ENCODE measurements at regions not wholly inside any gene's neighbourhood (a gene's known extent, or its start where the extent isn't known, plus 50 kb on each side); places are given as distances from the start of the nearest gene placed in this dataset.

DNA sequence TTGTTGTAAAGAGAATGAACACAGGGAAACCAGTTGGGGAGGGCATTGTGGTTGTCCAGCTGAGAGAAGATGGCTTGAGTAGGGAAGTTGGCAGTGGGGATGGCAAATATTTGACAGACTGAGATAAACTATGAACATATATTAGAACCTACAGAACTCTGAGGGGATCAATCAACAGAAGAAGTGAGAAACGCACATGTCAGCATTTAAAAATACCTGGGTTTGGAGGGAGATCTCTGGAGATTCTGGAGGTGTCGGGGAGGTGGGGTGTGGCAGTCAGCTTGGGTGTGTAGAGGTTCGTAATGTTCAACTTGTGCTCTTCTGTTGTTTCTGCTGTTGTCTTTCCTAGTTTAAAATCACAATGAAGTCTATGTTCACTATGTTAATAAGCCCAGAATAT lies 517.8 kb downstream of the AACS start:
- H2AFZ ChIP-seq (ENCODE audit: low read depth, low read length), result no peak overlapping the region
- no peaks in the 10 kb centered on the region for H3K4me1 ChIP-seq (ENCODE audit: insufficient read depth, low read length)
- H3K4me3 ChIP-seq (ENCODE audit: low read length), result no peak overlapping the region
- no peaks in the 10 kb centered on the region for H3K27me3 ChIP-seq (ENCODE audit: insufficient read depth, low read length)
- no peaks in the 10 kb centered on the region for H3K36me3 ChIP-seq (ENCODE audit: insufficient read depth, low read length)
- no peaks in the 10 kb centered on the region for H3K9me3 ChIP-seq (ENCODE audit: low read length)

DNA sequence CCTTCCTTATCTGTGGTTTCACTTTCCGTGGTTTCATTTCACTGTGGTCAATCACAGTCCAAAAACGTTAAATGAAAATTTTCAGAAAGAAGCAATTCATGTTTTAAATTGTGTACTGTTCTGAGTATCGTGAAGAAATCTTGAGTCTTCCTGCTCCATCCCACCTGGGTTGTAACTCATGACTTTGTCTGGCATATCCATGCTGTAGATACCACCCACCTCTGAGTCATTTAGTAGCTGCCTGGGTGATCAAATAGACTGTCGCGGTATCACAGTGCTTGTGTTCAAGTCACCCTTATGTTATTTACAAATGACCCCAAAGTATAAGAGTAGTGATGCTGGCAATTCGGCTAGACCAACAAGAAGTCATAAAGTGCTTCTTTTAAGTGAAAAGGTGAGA lies 521.2 kb downstream of the AACS start:
- Histone ChIP-seq H2AFZ (ENCODE audit: low read depth, low read length) (no peak overlapping the region), H3K4me1 (ENCODE audit: insufficient read depth, low read length) (no peaks in the 10 kb centered on the region), H3K36me3 (ENCODE audit: insufficient read depth, low read length) (no peaks in the 10 kb centered on the region), H3K9me3 (ENCODE audit: low read length) (no peaks in the 10 kb centered on the region), H3K4me3 (ENCODE audit: low read length) (no peak overlapping the region), H3K27me3 (ENCODE audit: insufficient read depth, low read length) (no peaks in the 10 kb centered on the region)

- Histone ChIP-seq H3K9me3 (ENCODE audit: low read length) (no peaks in the 10 kb centered on the region), H3K4me3 (ENCODE audit: low read length) (no peak overlapping the region), H2AFZ (ENCODE audit: low read depth, low read length) (no peak overlapping the region), H3K27me3 (ENCODE audit: insufficient read depth, low read length) (no peaks in the 10 kb centered on the region), H3K4me1 (ENCODE audit: insufficient read depth, low read length) (no peaks in the 10 kb centered on the region), H3K36me3 (ENCODE audit: insufficient read depth, low read length) (no peaks in the 10 kb centered on the region)
Observed at GRCh38 chr12:125593269-125593668, 528.0 kb downstream of the AACS start.

- H3K36me3 ChIP-seq (ENCODE audit: insufficient read depth, low read length), result no peaks in the 10 kb centered on the region
- no peaks in the 10 kb centered on the region for H3K27me3 ChIP-seq (ENCODE audit: insufficient read depth, low read length)
- H3K4me1 ChIP-seq (ENCODE audit: insufficient read depth, low read length), result no peaks in the 10 kb centered on the region
- H3K4me3 ChIP-seq (ENCODE audit: low read length), result no peak overlapping the region
- no peak overlapping the region for H2AFZ ChIP-seq (ENCODE audit: low read depth, low read length)
- H3K9me3 ChIP-seq (ENCODE audit: low read length), result no peaks in the 10 kb centered on the region
Observed at GRCh38 chr12:125604976-125605375, 539.7 kb downstream of the AACS start.

DNA sequence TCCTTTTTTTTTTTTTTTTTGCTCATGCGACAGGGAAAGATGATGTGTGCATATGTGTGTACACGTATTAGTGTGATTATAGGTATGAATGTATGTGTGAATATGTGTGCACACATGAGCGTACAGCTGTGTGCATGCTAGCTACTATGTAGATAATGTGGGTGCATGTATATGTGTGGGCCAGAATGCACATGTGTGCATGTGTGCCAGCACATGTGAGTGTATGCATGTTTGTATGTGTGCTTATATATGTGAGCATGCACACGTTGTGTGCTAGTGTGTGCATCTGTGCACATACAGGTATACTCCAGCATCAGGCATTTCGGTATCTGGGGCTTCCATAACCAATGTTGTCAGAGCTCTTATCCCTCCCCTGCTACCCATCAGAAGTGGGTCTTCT lies 541.1 kb downstream of the AACS start:
- no peaks in the 10 kb centered on the region for H3K4me1 ChIP-seq (ENCODE audit: insufficient read depth, low read length)
- no peak overlapping the region for H2AFZ ChIP-seq (ENCODE audit: low read depth, low read length)
- H3K27me3 ChIP-seq (ENCODE audit: insufficient read depth, low read length), result no peaks in the 10 kb centered on the region
- no peaks in the 10 kb centered on the region for H3K9me3 ChIP-seq (ENCODE audit: low read length)
- no peaks in the 10 kb centered on the region for H3K36me3 ChIP-seq (ENCODE audit: insufficient read depth, low read length)
- H3K4me3 ChIP-seq (ENCODE audit: low read length), result no peak overlapping the region

GRCh38 chr12:125610292-125610691 lies 545.1 kb downstream of the AACS start:
- Histone ChIP-seq H3K9me3 (ENCODE audit: low read length) (no peaks in the 10 kb centered on the region), H2AFZ (ENCODE audit: low read depth, low read length) (no peak overlapping the region), H3K4me1 (ENCODE audit: insufficient read depth, low read length) (no peaks in the 10 kb centered on the region), H3K27me3 (ENCODE audit: insufficient read depth, low read length) (no peaks in the 10 kb centered on the region), H3K36me3 (ENCODE audit: insufficient read depth, low read length) (no peaks in the 10 kb centered on the region), H3K4me3 (ENCODE audit: low read length) (no peak overlapping the region)

DNA sequence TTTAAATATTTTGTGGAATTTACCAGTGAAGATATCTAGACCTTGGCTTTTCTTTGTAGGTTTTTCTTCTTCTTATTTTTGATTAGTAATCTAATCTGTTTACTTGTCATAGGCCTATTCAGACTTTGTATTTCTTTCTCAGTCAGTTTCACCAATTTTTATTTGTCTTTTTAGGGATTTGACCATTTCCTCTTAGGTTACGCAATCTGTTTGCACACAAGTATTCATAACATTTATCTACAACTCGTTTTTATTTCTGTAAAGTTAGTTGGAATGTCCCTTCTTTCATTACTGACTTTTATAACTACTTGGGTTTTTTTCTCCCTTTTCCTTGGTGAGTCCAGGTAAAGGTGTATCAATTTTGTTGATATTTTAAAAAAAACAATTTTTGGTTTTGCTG lies 545.7 kb downstream of the AACS start:
- Histone ChIP-seq H3K9me3 (ENCODE audit: low read length) (no peaks in the 10 kb centered on the region), H3K36me3 (ENCODE audit: insufficient read depth, low read length) (no peaks in the 10 kb centered on the region), H3K4me3 (ENCODE audit: low read length) (no peak overlapping the region), H3K4me1 (ENCODE audit: insufficient read depth, low read length) (no peaks in the 10 kb centered on the region), H2AFZ (ENCODE audit: low read depth, low read length) (no peak overlapping the region), H3K27me3 (ENCODE audit: insufficient read depth, low read length) (no peaks in the 10 kb centered on the region)

- Histone ChIP-seq H2AFZ (ENCODE audit: low read depth, low read length) (no peak overlapping the region), H3K36me3 (ENCODE audit: insufficient read depth, low read length) (no peaks in the 10 kb centered on the region), H3K27me3 (ENCODE audit: insufficient read depth, low read length) (no peaks in the 10 kb centered on the region), H3K4me3 (ENCODE audit: low read length) (no peak overlapping the region), H3K9me3 (ENCODE audit: low read length) (no peaks in the 10 kb centered on the region), H3K4me1 (ENCODE audit: insufficient read depth, low read length) (no peaks in the 10 kb centered on the region)
Observed at GRCh38 chr12:125614058-125614457, 548.8 kb downstream of the AACS start.

GRCh38 chr12:125619723-125620122 lies 554.5 kb downstream of the AACS start:
- no peak overlapping the region for H3K4me3 ChIP-seq (ENCODE audit: low read length)
- no peaks in the 10 kb centered on the region for H3K27me3 ChIP-seq (ENCODE audit: insufficient read depth, low read length)
- no peak overlapping the region for H2AFZ ChIP-seq (ENCODE audit: low read depth, low read length)
- H3K4me1 ChIP-seq (ENCODE audit: insufficient read depth, low read length), result no peaks in the 10 kb centered on the region
- H3K9me3 ChIP-seq (ENCODE audit: low read length), result no peaks in the 10 kb centered on the region
- no peaks in the 10 kb centered on the region for H3K36me3 ChIP-seq (ENCODE audit: insufficient read depth, low read length)

GRCh38 chr12:125633686-125634085 lies 568.5 kb downstream of the AACS start:
- no peaks in the 10 kb centered on the region for H3K9me3 ChIP-seq (ENCODE audit: low read length)
- no peaks in the 10 kb centered on the region for H3K27me3 ChIP-seq (ENCODE audit: insufficient read depth, low read length)
- H3K4me1 ChIP-seq (ENCODE audit: insufficient read depth, low read length), result no peaks in the 10 kb centered on the region
- no peaks in the 10 kb centered on the region for H3K36me3 ChIP-seq (ENCODE audit: insufficient read depth, low read length)
- H3K4me3 ChIP-seq (ENCODE audit: low read length), result no peak overlapping the region
- no peak overlapping the region for H2AFZ ChIP-seq (ENCODE audit: low read depth, low read length)

GRCh38 chr12:125634813-125635212 lies 569.6 kb downstream of the AACS start:
- H3K36me3 ChIP-seq (ENCODE audit: insufficient read depth, low read length), result no peaks in the 10 kb centered on the region
- H3K4me3 ChIP-seq (ENCODE audit: low read length), result no peak overlapping the region
- H3K27me3 ChIP-seq (ENCODE audit: insufficient read depth, low read length), result no peaks in the 10 kb centered on the region
- no peaks in the 10 kb centered on the region for H3K4me1 ChIP-seq (ENCODE audit: insufficient read depth, low read length)
- H2AFZ ChIP-seq (ENCODE audit: low read depth, low read length), result no peak overlapping the region
- no peaks in the 10 kb centered on the region for H3K9me3 ChIP-seq (ENCODE audit: low read length)

DNA sequence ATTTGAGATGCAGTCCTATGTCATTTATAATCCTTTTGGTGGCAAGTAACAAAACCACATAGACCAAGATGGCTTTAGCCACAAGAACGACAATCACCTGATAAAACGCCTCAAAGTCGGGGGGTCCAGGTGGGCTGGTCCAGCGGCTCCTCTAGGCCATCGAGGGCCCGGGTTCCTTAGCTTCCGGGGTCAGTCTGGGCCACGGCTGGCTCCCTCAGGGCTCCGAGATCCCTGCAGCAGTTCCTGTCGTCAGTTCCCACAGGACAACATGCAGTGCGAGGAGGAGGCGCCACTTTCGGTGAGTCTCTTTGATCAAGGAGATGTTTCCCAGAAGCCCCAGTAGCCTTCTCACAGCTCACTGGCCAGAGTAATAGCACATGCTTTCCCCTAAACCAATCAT lies 574.6 kb downstream of the AACS start:
- H2AFZ ChIP-seq (ENCODE audit: low read depth, low read length), result no peak overlapping the region
- no peaks in the 10 kb centered on the region for H3K4me1 ChIP-seq (ENCODE audit: insufficient read depth, low read length)
- H3K4me3 ChIP-seq (ENCODE audit: low read length), result no peak overlapping the region
- no peaks in the 10 kb centered on the region for H3K9me3 ChIP-seq (ENCODE audit: low read length)
- H3K36me3 ChIP-seq (ENCODE audit: insufficient read depth, low read length), result no peaks in the 10 kb centered on the region
- no peaks in the 10 kb centered on the region for H3K27me3 ChIP-seq (ENCODE audit: insufficient read depth, low read length)

DNA sequence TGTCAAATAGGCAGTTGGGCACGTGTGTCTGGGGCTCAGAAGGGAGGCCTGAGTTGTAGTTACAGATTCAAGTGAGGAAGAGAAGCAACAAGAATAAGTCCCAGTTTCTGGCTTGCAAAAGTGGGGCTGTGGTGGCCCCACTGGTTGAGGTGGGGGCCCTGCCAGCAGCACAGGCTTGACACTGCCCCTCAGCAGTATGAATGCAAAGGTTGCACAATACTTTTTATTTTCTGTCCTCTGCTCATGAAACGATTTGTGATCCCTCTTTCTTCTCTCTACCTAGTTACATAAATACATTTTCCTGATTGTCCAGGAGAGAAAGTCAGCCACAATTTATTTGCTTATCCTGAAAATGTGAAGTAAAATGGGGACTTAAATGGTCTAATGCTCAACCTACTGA lies 577.8 kb downstream of the AACS start:
- no peak overlapping the region for H2AFZ ChIP-seq (ENCODE audit: low read depth, low read length)
- no peak overlapping the region for H3K4me3 ChIP-seq (ENCODE audit: low read length)
- H3K27me3 ChIP-seq (ENCODE audit: insufficient read depth, low read length), result no peaks in the 10 kb centered on the region
- H3K9me3 ChIP-seq (ENCODE audit: low read length), result no peaks in the 10 kb centered on the region
- no peaks in the 10 kb centered on the region for H3K4me1 ChIP-seq (ENCODE audit: insufficient read depth, low read length)
- H3K36me3 ChIP-seq (ENCODE audit: insufficient read depth, low read length), result no peaks in the 10 kb centered on the region

DNA sequence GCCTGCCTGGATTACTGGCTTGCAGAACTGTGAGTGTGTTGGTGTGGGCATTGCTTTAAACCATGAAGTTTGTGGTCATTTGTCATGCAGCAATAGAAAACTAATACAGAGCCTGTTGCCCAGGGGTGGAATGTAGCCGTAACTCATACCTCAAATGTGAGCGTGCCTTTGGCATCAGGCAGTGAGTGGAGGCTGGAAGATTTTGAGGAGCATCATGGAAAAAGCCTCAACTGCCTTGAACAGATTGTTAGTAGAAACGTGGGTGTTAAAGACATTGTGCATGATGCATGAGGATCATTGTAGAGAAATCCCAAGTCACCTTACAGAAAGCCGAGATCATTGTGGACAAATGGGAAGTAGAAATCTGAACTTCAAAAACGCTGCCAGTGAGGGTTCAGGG lies 580.5 kb downstream of the AACS start:
- no peaks in the 10 kb centered on the region for H3K36me3 ChIP-seq (ENCODE audit: insufficient read depth, low read length)
- no peak overlapping the region for H2AFZ ChIP-seq (ENCODE audit: low read depth, low read length)
- no peaks in the 10 kb centered on the region for H3K4me1 ChIP-seq (ENCODE audit: insufficient read depth, low read length)
- H3K9me3 ChIP-seq (ENCODE audit: low read length), result no peaks in the 10 kb centered on the region
- H3K4me3 ChIP-seq (ENCODE audit: low read length), result no peak overlapping the region
- H3K27me3 ChIP-seq (ENCODE audit: insufficient read depth, low read length), result no peaks in the 10 kb centered on the region
